ENCODE measurements at regions not wholly inside any gene's neighbourhood (a gene's known extent, or its start where the extent isn't known, plus 50 kb on each side); places are given as distances from the start of the nearest gene placed in this dataset.

DNA sequence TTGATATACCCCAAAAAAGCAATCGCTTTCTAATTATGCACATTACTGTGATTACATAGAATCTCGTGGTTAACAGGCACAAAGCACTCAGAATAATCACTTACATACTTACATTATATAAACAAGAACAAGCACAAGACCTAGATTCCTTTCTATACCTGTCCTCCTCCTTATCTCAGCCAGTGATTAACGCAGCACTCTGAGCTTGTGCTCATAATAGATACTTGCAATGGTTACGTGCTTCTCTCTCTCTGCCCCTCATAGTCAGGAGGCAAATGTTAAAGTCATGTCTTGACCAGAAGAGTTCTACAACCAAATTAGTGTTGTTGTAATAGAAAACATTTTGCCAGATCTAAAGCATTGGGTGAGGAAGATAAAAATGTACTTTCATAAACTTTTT is 342.2 kb upstream of the PKDCC start:
- DNase-seq, result no peak

DNA sequence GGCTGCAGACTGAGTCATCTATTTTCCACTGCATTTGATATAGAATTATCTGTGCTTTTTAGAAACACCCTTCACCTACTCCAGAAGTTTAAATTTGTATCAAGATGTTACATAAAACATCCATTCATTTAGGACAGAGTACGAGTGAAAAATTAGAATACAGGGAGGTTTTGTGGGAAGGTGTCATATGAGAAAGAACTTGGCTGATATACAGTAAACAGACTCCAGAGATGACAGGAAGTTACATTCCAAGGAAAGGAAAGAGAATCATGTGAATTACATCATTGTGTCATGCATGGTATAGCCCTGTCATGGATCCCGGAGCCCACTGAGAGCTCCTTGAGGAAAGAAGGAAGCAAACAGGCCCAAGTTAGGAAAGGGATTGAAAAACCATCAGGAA is 341.5 kb upstream of the PKDCC start:
- no peak for DNase-seq

DNA sequence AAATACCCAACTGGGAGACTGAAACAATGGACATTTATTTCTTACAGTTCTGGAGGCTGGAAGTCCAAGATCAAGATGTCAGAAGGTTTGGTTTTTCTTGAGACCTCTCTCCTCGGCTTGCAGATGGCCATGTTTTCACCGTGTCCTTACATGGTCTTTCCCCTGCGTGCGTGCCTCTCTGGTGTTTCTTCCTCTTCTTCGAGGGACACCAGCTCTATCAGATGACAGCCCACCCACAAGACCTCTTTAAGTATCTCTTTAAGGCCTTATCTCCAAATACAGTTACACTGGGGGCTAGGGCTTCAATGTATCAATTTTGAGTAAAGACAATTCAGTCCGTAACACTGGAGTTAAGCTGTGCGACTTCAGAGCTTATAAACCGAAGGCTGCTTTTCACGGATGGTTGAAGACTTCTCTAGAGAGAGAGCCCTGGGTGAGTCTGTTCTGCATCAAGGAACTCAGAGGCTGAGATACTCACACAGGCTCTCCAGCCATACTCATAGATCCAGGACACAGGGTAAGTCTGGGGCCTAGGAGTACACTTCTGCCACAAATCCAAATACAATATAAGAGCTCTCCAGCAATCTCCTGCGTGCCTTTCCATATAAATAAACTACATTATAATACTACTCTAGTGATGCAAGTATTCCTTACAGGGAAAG is 339.9 kb upstream of the PKDCC start:
- DNase-seq, result no peak

DNA sequence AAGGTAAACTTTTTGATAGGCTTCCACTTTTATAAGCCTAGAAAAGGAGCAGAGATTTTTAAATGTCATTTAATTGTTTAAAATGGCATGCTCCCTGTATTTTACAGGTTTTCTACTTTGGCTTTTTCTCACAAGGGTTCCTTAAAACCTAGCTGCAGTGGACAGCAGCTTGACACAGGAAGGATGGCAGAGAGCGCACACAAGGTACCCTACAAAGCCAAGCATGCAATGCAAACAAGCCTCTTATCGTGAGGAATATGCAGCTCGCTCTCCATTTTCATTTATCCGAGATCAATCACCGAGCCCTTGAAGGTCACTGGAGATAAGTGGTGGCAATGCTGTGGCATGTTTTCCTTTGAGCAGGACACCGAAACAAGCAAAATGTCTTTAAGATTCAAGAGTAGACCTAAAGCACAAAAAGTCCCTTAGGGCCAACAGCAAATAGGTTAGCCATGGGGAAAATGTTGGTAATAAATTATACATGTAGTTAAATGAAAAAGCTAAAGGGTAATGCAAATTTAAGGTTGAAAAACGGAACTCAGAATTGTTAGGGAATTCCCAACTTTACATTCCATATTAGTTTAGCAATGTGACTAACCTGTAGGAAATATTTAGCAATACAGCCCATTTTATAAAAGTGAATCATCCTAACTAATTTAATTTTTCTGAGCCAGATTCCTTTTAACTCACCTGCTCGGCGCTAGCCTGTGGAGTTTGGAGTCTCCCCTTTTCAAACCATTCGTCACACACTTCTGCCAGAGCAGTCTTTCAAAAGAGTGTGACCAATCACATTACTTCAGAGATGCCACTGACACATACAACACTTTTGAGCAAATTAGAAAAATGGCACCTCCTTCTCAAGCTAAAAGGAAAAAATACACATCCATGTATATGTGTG is 337.9 kb upstream of the PKDCC start:
- no peak for DNase-seq

DNA sequence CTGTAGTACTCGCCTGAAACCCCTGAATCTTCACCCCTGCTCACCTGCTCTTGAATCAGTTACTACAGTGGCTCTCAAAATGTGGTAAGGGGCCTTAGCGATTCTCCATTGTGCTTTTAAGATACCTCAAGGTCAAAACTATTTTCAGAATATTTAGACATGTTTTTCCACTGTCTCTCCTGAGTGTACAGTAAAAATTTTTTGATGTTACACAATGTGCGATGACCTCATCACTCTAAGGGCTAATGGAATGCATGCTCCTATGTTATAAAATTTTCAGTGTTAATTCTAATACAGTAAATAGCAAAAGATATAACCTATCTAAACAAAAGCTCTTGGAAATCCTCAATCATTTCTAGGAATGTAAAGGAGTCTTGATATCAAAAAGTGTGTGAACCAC is 336.9 kb upstream of the PKDCC start:
- no peak for DNase-seq

DNA sequence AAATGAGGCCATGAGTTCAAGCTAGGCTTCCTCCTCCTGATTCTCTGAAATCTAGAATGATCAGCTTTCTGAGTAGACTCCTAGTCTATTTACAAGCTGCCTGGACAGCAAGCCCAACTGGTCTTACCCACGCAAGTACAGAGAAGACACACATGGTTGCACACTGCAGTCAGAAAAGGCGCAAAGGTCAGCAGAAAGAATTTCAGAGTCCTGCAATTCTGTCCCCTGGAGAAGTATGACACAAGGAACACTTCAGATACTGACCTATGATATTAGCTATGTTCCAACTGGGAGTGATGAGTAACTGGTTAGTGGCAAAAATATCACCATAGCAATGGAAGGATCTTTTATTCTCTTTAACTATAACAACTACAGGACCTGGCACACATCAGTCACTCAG is 336.1 kb upstream of the PKDCC start:
- DNase-seq, result no peak

DNA sequence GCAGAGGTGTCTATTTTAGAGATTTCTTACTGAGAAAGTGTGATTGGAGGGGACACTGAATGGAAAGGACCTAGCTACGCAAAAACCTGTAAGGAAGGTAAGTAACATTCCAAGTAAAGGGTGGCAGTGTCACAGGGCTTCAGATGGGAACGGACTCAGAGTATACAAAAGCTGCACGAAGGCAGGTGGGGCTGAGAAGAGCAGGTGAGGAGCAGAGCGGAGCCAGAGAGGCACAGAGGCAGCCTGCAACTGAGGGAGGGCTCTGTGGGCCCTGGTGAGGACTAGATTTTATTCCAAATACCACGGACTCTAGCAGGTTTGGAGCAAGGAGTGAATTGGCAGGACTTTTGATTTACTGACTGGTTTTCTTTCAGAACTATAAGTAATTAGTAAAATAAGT is 331.3 kb upstream of the PKDCC start:
- DNase-seq, result no peak

DNA sequence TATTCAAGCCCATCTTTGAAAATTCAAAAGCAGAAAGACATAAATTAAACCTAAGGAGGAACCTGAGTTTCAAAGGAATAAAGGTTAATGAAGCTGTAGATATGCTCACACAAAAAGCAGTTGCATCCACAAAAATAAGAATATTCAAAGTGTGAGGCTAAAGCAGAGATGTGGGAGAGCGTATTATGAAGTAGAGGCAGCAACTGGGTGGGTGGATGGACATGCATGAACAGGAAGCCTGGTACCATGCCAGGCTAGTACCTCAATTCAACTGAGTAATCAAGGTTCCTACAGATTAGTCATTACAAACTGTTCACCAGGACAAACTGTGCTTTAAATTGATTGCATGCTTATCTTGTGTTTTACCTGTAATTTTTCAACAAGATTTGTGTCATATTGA is 330.0 kb upstream of the PKDCC start:
- DNase-seq, result no peak

DNA sequence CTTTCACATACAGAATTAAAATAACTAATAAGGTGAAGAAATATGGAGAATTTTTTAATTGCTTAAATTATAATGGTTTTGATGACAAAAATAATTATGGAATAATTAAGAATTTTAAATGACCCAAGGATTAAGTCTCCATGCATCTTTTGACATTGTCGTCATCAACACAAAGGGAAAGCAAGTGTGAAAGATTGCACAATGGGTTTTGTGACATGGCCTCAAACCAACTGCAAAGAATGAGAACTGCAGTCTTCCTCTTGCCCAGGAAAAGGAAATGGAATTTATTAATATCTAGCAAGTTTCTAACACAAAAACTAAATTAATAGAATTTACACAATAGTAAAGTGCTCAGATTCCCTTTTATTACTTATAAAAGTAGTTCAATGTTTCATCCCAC is 329.1 kb upstream of the PKDCC start:
- no peak for DNase-seq

DNA sequence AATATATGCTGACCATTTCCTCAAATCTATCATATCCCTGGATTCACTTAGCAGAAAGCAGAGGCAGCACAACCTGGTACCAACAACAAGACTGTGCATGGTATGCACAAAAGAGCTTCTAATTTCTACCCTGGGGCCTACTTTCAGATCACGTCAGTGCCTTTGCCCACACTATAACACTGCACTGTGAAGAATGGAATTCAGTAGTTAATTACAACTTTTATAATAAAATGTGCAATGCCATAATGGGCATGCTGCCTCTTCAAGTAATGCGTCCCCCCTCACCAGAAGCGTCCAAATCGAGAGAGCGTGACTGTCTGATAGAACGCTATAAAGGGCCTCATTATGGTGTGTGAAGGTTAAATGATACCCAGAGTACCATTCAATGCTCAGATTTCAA is 328.1 kb upstream of the PKDCC start:
- no peak for DNase-seq

DNA sequence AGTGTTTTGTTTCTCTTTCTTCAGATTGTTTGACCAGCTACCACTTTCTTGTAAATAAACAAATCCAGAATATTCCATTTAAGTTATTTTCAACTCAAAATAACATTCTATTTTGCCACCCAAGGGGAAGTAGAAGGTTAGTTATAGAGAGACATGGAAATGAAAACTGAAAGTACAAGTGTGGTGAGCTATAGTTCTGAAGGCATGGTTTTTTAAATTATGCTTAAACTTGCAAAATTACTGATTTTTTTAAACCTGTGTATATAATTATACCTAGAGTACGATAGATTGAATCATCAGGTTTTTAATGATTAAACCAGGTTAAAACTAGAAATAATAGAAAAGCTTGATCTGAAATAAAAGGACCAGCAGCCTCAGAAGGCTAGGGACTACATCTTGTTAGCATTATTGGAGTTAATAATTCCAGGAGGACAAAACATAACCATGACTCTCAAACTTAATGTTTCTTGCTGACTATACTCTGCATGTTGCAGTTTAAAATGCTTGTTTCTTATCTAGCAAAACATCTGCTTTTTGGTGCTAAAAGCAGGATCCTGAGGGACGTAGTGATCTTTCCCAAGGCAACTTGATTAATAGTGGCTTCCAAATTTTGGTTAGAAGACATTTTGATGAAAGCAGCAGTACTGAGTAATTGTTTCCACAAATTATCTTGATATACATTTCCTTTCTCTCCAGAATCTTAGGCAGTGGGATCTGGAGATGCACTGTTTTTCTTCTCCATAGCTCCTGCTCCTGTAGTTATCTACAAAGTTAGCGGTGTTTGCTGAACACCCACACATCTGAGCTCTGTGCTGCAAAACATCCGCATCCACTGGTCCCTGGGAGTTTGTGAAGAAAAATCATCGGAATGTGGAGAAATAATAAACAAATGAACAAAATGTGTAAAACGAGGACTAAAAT is 327.2 kb upstream of the PKDCC start:
- no peak for DNase-seq

DNA sequence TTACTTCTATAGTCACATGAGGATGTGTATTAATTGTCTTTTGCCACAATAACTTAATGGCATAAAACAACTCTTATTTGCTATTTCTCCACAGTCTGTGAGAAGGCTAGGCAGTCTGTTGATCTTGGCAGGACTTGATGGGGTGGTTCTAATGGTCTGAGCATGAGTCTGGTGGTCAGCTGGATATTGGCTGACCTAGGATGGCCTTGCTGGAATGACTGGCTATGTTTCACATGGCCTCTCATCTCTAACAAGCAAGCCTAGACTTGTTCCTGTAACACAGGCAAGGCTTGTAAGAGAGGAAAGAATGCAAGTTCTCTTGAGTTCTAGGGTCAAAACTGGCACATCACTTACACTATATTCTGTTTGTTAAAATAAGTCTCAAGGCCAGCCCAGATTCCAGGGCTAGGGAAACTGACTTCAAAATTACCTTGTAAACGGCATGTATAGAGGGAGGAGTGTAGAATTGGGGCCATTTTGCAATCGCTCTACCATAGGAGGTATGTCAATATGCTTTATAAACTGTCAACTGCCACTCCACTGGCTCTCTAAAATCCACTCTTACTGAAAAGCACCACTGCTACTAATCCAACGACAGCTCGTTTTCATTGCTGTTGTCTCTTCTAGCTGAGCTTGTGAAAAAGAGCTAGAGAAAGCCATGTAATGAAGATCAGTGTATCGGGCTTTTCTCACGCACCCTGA is 325.0 kb upstream of the PKDCC start:
- no peak for DNase-seq

DNA sequence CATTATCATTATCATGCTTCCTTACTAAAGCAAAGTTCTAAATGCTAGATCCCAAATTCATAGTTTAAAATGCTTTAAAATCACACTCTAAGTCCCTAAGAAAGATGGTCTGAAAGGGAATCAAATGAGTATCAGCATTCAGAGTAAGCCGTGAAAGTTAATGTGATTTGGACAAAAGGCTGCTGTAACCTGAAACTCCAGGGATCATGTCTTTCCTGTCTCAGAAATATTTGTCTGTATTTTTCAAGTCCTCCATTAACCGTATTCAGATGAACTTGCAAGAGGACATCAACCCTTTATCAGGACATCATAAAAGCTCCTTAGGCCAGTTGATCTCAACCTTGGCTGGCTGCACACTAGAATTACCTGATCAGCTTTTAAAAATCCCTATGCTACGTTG is 324.3 kb upstream of the PKDCC start:
- DNase-seq, result no peak

DNA sequence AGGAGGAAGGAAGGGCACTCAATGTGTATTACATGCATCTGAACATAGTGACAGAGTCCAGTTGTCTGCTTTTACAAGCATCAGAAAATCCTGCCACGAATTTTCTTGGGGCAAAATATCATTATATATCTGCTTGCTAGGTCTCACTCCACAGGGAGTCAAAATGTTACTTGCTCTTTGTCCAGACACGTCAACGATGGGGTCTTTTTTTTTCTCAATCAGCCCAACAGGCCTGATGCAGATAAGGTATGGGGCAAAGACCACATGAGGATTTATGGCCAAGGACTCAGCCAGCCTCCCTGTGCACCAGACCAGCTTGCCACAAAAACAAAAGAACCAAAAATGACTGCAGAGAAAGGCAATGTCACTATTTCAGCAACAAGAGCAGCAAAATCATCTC is 323.4 kb upstream of the PKDCC start:
- no peak for DNase-seq

DNA sequence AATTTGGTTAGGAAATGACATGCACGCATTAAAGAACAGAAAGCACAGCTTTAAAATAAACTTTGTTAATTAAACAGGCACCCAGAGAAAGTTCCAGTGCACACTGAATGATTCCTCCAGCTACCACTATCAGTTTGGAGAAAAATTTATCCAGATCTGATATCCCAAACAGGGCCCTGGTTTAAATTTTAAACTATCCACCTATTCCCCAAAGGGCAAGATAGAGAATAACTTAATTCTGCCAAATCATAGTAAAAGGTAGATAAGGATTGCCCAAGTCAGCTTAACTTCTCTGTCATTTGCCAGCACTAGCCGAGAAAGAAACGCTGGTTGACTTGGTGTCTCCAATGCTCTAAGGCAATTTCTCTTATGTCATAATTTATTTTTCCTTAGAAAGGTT is 321.9 kb upstream of the PKDCC start:
- no peak for DNase-seq

DNA sequence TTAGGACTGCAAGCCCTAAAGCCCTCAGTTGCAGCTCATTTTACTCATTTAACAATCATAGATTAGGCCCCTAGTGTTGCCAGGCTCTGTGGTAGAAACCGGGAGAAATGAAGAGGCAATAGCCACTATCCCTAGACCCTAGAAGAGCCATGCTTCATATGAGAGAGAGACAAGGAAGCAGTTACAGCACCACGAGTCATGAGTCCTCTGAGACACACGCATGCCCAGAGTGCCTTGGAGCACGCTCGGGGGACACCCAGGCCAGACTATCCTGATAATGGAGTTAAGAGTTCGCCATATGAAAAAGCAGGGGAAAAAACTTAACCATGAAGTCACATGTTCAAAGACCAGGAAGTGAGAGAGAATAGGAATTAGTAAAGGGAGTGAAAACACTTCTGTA is 321.5 kb upstream of the PKDCC start:
- DNase-seq, result no peak

DNA sequence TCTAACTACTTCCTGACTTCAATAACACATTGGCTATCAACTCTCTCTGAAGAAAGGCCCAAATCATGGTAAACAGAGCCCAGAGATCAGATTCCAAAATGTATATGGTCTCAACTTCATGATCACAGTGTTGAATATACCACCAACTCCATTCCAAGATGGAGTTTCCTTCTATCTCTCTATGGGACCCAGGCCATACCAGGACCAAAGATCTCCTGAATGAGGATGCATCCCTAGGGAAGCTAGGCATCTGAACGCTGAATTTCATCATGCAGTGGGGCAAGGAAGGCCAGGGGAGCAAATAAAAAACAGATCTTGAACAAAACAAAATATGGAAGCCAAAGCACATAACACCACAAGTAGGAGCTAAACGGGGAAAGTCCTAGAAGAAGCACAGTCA is 320.7 kb upstream of the PKDCC start:
- no peak for DNase-seq

DNA sequence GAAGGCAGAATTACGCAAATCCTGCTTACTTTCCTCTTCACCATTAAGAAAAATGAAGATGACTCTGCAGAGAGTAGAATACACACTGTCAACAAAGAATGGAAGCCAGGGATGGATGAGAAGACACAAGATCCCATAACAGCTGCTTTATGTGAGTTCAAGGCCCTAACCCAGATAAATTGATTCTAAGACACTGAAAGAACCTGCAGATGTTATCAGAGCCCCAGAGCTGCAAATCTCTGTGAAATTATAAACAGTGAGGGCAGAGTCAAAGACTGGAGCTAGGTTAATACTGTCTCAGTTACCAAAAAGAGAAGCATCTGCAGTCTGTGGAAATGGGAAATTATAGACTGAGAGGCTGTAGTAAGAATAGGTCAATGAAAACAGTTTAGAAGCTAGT is 320.1 kb upstream of the PKDCC start:
- DNase-seq, result no peak

DNA sequence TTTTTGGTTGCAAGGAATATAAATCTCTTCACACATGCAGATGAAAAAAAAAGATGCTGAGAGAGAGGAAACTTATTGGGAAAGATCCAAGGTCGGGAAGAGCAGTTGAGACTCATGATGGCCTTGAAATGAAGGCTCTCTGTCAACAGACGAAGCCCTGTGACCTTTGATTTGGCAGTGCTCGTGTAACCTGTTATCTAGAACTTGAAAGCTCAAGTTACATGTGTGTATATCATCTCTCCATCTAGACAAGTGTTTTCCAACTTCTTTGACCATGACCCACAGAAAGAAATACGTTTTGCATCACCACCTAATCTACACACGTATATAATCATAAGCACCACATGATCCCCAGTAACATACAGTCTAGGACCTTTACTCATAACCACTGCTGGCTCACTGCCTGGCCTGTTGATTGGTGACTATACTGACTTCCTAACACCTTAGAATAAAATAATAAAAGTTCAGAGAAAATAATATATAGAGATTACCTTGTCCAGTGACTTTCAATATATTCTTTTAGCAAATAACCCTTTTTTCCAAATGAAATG is 319.0 kb upstream of the PKDCC start:
- no peak for DNase-seq

DNA sequence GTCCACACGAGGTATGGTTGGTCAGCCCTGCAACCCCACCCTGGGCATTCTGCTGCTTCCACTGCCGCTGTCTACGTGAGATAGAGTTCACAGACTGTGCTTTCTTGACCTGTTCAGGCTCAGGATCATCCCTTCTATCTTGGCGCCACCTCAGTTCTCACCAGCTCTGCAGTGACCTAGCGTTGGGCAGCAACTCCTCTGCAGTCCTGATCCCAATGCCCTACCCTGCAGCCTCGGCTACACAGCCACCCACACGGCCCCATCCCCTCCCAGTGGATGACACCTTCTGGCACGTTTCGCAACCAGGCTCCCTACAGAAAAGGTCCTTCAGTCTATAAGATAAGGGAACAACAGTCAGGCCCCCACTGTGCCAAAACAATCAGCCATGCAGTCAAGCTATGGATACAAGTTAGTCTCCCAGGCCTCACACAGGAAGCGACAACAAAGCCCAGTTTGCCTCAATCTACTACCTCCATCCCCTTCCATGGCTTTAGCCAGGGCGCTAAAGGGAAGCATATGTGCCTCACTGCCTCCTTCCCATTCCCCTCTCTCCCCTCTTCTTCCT is 317.9 kb upstream of the PKDCC start:
- no peak for DNase-seq

DNA sequence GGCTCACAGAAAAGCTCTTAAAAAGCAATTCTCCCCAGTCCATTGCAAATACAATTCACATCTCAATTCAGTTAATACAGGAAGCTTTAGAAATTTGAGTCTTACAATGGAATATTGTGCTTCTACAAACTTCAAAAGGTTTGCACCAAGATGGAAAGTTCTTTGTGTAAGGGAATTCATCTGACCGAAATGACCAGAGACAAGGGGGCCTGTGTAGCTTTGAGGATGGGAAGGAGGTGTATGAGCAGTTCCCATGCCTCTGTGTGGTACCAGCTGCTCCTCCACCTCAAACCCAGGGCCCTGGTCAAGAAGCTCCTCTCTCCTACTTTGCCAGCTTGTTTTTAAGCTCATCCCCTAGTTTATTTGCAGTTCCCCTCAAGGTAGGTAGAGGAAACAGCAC is 312.8 kb upstream of the PKDCC start:
- DNase-seq, result no peak

DNA sequence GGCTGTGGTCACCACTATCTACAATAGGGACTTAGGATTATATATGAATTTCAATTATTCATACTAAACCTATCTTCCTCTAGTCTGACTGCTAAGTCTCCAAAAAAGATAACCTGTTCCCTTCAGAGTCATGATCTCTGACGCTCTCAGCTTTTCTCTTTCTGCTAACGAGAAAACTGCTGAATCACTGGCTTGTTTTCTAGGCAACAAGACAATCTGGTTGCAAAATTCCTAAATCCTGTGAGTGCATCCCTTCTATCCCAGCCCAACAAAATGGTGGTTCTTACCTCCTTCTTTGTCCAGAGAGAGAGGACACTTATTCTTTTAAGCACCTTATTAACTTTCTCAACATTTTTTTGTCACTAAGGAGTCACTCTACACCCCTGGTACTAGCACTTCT is 312.3 kb upstream of the PKDCC start:
- no peak for DNase-seq
